H9 (cell line): ENCODE measurements at regions not wholly inside any gene's neighbourhood (a gene's known extent, or its start where the extent isn't known, plus 50 kb on each side); places are given as distances from the start of the nearest gene placed in this dataset.

ENCODE experiments used
- DNase-seq: peaks from one replicate; pipeline ENCODE4 v3.0.0-alpha.2; 2017
- H2AFZ ChIP-seq: one replicate; pipeline ENCODE4 v1.6.1; 2013; ENCODE audit warnings: mild to moderate bottlenecking, low read length, control low read depth, moderate library complexity
- H2AK5ac ChIP-seq: 2 replicates; pipeline ENCODE4 v1.6.1; 2013; ENCODE audit warnings: low read length, control low read depth, mixed read lengths; ENCODE audit not compliant: insufficient read length
- H2BK120ac ChIP-seq: one replicate; pipeline ENCODE4 v1.6.1; 2013; ENCODE audit warnings: low read depth, mild to moderate bottlenecking, low read length, control low read depth, inconsistent platforms; ENCODE audit not compliant: poor library complexity, severe bottlenecking
- H2BK12ac ChIP-seq: 2 replicates; pipeline ENCODE4 v1.6.1; 2013; ENCODE audit warnings: low read length, control low read depth, mixed read lengths, low read depth; ENCODE audit not compliant: insufficient read length
- H2BK15ac ChIP-seq: 2 replicates; pipeline ENCODE4 v1.6.1; 2013; ENCODE audit warnings: low read depth, low read length, control low read depth
- H2BK20ac ChIP-seq: one replicate; pipeline ENCODE4 v1.6.1; 2013; ENCODE audit warnings: low read depth, mild to moderate bottlenecking, low read length, control low read depth, inconsistent platforms; ENCODE audit not compliant: poor library complexity, severe bottlenecking
- H2BK5ac ChIP-seq: 2 replicates; pipeline ENCODE4 v1.6.1; 2013; ENCODE audit warnings: low read length, control low read depth, mixed read lengths; ENCODE audit not compliant: insufficient read length
- H3K14ac ChIP-seq: 2 replicates; pipeline ENCODE4 v1.6.1; 2013; ENCODE audit warnings: low read length, control low read depth; ENCODE audit not compliant: insufficient read depth
- H3K18ac ChIP-seq: 2 replicates; pipeline ENCODE4 v1.6.1; 2013; ENCODE audit warnings: low read depth, mild to moderate bottlenecking, mixed read lengths, low read length, control low read depth; ENCODE audit not compliant: insufficient read length
- H3K23ac ChIP-seq: 2 replicates; pipeline ENCODE4 v1.6.1; 2013; ENCODE audit warnings: low read length, control low read depth, mixed read lengths, low read depth; ENCODE audit not compliant: insufficient read length
- H3K23me2 ChIP-seq: 2 replicates; pipeline ENCODE4 v1.6.1; 2013; ENCODE audit warnings: low read depth, mild to moderate bottlenecking, mixed read lengths, low read length, control low read depth; ENCODE audit not compliant: insufficient read length, poor library complexity, severe bottlenecking
- H3K27ac ChIP-seq: 2 replicates; pipeline ENCODE4 v1.5.1; 2013; ENCODE audit warnings: low read length, control low read depth, mixed read lengths, low read depth; ENCODE audit not compliant: insufficient read length
- H3K27me3 ChIP-seq: 2 replicates; pipeline ENCODE4 v1.6.1; 2013; ENCODE audit warnings: low read length, control low read depth, inconsistent platforms; ENCODE audit not compliant: insufficient read depth
- H3K4ac ChIP-seq: 2 replicates; pipeline ENCODE4 v1.6.1; 2013; ENCODE audit warnings: low read depth, mild to moderate bottlenecking, control low read depth, inconsistent platforms, low read length, moderate library complexity
- H3K4me1 ChIP-seq: 2 replicates; pipeline ENCODE4 v1.6.1; 2013; ENCODE audit warnings: low read length, control low read depth, inconsistent platforms; ENCODE audit not compliant: insufficient read depth
- H3K4me2 ChIP-seq: 2 replicates; pipeline ENCODE4 v1.6.1; 2013; ENCODE audit warnings: low read length, control low read depth, mixed read lengths; ENCODE audit not compliant: insufficient read length, insufficient read depth
- H3K56ac ChIP-seq: 2 replicates; pipeline ENCODE4 v1.6.1; 2013; ENCODE audit warnings: low read depth, mild to moderate bottlenecking, mixed read lengths, low read length, control low read depth; ENCODE audit not compliant: insufficient read length
- H3K79me1 ChIP-seq: 2 replicates; pipeline ENCODE4 v1.6.1; 2013; ENCODE audit warnings: low read depth, mild to moderate bottlenecking, moderate library complexity, low read length, control low read depth, inconsistent platforms; ENCODE audit not compliant: insufficient read depth, poor library complexity, severe bottlenecking
- H3K79me2 ChIP-seq: 2 replicates; pipeline ENCODE4 v1.6.1; 2013; ENCODE audit warnings: low read length, control low read depth, inconsistent platforms; ENCODE audit not compliant: insufficient read depth
- H3K9ac ChIP-seq: 2 replicates; pipeline ENCODE4 v1.6.1; 2013; ENCODE audit warnings: low read length, control low read depth, mixed read lengths; ENCODE audit not compliant: insufficient read length; ENCODE audit errors: extremely low read depth
- H3K9me3 ChIP-seq: one replicate; pipeline ENCODE4 v1.6.1; 2013; ENCODE audit warnings: low read depth, low read length, inconsistent platforms; ENCODE audit not compliant: control insufficient read depth
- H3T11ph ChIP-seq: one replicate; pipeline ENCODE4 v1.6.1; 2013; ENCODE audit warnings: mild to moderate bottlenecking, low read length, control low read depth, inconsistent platforms
- H4K20me1 ChIP-seq: one replicate; pipeline ENCODE4 v1.6.1; 2013; ENCODE audit not compliant: control insufficient read depth, insufficient read length, insufficient read depth
- H4K5ac ChIP-seq: 2 replicates; pipeline ENCODE4 v1.6.1; 2013; ENCODE audit warnings: low read depth, mild to moderate bottlenecking, mixed read lengths, low read length, control low read depth; ENCODE audit not compliant: insufficient read length
- H4K8ac ChIP-seq: replicated peaks from 2 replicates; pipeline ENCODE4 v1.6.1; 2013; ENCODE audit warnings: low read length, control low read depth, mixed read lengths, low read depth; ENCODE audit not compliant: insufficient read length
- H4K91ac ChIP-seq: 2 replicates; pipeline ENCODE4 v1.6.1; 2013; ENCODE audit warnings: low read depth, mild to moderate bottlenecking, moderate library complexity, mixed read lengths, low read length, control low read depth; ENCODE audit not compliant: insufficient read length
- H3K27ac Mint-ChIP-seq, 3 experiments: 2 replicates in 2 of 3; 3 replicates in 1 of 3; pipeline ENCODE4 v1.8.0; 2020 to 2021; ENCODE audit warnings: mixed read lengths in 3 of 3, mild to moderate bottlenecking in 1 of 3, moderate library complexity in 1 of 3
- H3K27me3 Mint-ChIP-seq: 2 replicates; pipeline ENCODE4 v1.8.0; 2021; ENCODE audit warnings: low read depth, mild to moderate bottlenecking, moderate library complexity, mixed read lengths
- H3K36me3 Mint-ChIP-seq, 3 experiments: 2 replicates in 2 of 3; 3 replicates in 1 of 3; pipeline ENCODE4 v1.8.0; 2020 to 2021; ENCODE audit warnings: low read depth in 3 of 3, mixed read lengths in 3 of 3; ENCODE audit not compliant: insufficient read depth in 1 of 3
- H3K4me1 Mint-ChIP-seq, 2 experiments: 2 replicates each; pipeline ENCODE4 v1.8.0; 2020; ENCODE audit warnings: mixed read lengths in 2 of 2
- H3K4me3 Mint-ChIP-seq, 2 experiments: 2 replicates in 1 of 2; 3 replicates in 1 of 2; pipeline ENCODE4 v1.8.0; 2020 to 2021; ENCODE audit warnings: mild to moderate bottlenecking in 2 of 2, mixed read lengths in 2 of 2, moderate library complexity in 1 of 2
- H3K9me3 Mint-ChIP-seq, 2 experiments: 2 replicates in 1 of 2; 3 replicates in 1 of 2; pipeline ENCODE4 v1.8.0; 2020; ENCODE audit warnings: mild to moderate bottlenecking in 2 of 2, mixed read lengths in 2 of 2, moderate library complexity in 1 of 2
- CTCF ChIP-seq: fragments of 200-600 bp; sonication (generic); conservative IDR thresholded peaks from 3 replicates; pipeline ENCODE4 v1.8.0; 2021; ENCODE audit warnings: antibody characterized with exemption, mild to moderate bottlenecking
- WGBS: extraction: QIAGEN DNeasy Blood & Tissue Kit; methylation state at CpG from one replicate; pipeline ENCODE4 v1.1.7; 2013; ENCODE audit warnings: missing lambda C conversion rate, low lambda C conversion rate, mixed read lengths; ENCODE audit not compliant: insufficient read length; ENCODE audit errors: extremely low coverage; 5-methylcytosine and 5-hydroxymethylcytosine counted together

DNA sequence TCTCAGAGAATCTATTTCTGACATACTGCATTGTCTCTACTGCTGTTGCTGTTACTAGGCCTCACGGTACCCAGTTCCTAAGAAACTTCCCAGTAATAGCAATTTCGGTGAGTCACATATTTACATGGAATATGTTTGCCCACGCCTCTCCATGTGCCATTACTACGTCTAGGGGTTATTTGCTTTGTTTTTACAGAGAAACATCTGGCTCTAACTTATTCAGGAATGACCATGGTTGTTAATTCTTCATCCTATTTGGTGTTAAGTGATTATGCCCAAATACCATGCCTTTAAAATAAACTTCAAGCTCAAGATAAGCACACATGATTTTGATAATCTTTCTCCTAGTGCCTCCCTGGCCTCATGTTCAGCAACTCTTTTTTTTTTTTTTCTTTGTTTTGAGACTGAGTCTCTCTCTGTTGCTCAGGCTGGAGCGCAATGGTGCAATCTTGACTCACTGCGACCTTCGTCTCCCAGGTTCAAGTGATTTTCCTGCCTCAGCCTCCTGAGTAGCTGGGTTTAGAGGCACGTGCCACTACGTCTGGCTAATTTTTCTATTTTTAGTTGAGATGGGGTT lies 101.0 kb upstream of the HS3ST1 start:
- H3T11ph ChIP-seq: no peak overlapping the region
- H2BK5ac ChIP-seq: no peak overlapping the region
- WGBS: no CpG with 5 or more reads among the region's 9 CpGs
- H3K27ac ChIP-seq: no peak overlapping the region
- no peak overlapping the region for H2BK20ac ChIP-seq
- H2AK5ac ChIP-seq: no peak overlapping the region
- H3K27me3 ChIP-seq: no peaks in the 10 kb centered on the region
- no peak overlapping the region for H3K23ac ChIP-seq
- no peaks in the 10 kb centered on the region for H3K4me1 ChIP-seq
- no peaks in the 10 kb centered on the region for H3K79me2 ChIP-seq
- H4K20me1 ChIP-seq: no peaks in the 10 kb centered on the region
- no peak for TF ChIP-seq CTCF
- no peak overlapping the region for H3K56ac ChIP-seq
- H3K23me2 ChIP-seq: no peaks in the 10 kb centered on the region
- no peak overlapping the region for H2BK12ac ChIP-seq
- Mint-ChIP-seq H3K4me3 (no peak overlapping the region), H3K27me3 (no peaks in the 10 kb centered on the region), H3K9me3 (peaks cover 8 to 9% of the 10 kb centered on the region in 2 experiments), H3K36me3 (peaks cover 0 to 8% (median 1%) of the 10 kb centered on the region in 3 experiments; a peak in 3 of 7 replicates), H3K27ac (no peak overlapping the region), H3K4me1 (peaks cover 2% of the 10 kb centered on the region in 2 experiments)
- H3K4ac ChIP-seq: no peak overlapping the region
- H4K5ac ChIP-seq: no peak overlapping the region
- H3K14ac ChIP-seq: no peak overlapping the region
- no peak overlapping the region for H2AFZ ChIP-seq
- no peaks in the 10 kb centered on the region for H3K9me3 ChIP-seq
- no peaks in the 10 kb centered on the region for H3K79me1 ChIP-seq
- H4K91ac ChIP-seq: no peak overlapping the region
- H3K9ac ChIP-seq: no peak overlapping the region
- H3K18ac ChIP-seq: no peak overlapping the region
- H2BK120ac ChIP-seq: no peak overlapping the region
- no peak overlapping the region for H4K8ac ChIP-seq
- H3K4me2 ChIP-seq: no peak overlapping the region
- no peak overlapping the region for H2BK15ac ChIP-seq
- no peak for DNase-seq
